NCI-H1105 treated with DMSO at 0.1 percent for 48 hours (cell line): ENCODE measurements at regions not wholly inside any gene's neighbourhood (a gene's known extent, or its start where the extent isn't known, plus 50 kb on each side); places are given as distances from the start of the nearest gene placed in this dataset.
"Not testable (repeated sequence)": the region's sequence is repeated elsewhere in the genome, so short reads cannot be mapped to it uniquely, and the experiment has no call there.

ENCODE experiments used
- DNase-seq: peaks from one replicate; lab custom pipeline; 2025; lab: John Stamatoyannopoulos, UW

GRCh38 chr10:57689596-57690297 lies 577.9 kb downstream of the IPMK start:
- DNase-seq, result peak; percentile 67

- no peak for DNase-seq
These were observed 587.8 kb downstream of the IPMK start for GRCh38 chr10:57679916-57680315.

GRCh38 chr10:57675125-57675524 lies 592.6 kb downstream of the IPMK start:
- DNase-seq, result no peak

- DNase-seq, result no peak
These were observed 594.2 kb downstream of the IPMK start for GRCh38 chr10:57673446-57673960.

- DNase-seq, result no peak
These were observed 602.9 kb downstream of the IPMK start for GRCh38 chr10:57664815-57665214.

- no peak for DNase-seq
These were observed 604.3 kb downstream of the IPMK start for GRCh38 chr10:57663401-57663800.

GRCh38 chr10:57661206-57661605 lies 606.5 kb downstream of the IPMK start:
- no peak for DNase-seq

- peak; percentile 48 for DNase-seq
These were observed 610.4 kb downstream of the IPMK start for GRCh38 chr10:57657164-57657765.

- DNase-seq, result no peak
These were observed 612.8 kb downstream of the IPMK start for GRCh38 chr10:57654856-57655255.

GRCh38 chr10:57645108-57645507 lies 622.6 kb downstream of the IPMK start:
- not testable (repeated sequence) for DNase-seq

GRCh38 chr10:57638411-57638810 lies 629.3 kb downstream of the IPMK start:
- DNase-seq, result no peak

GRCh38 chr10:57628592-57629284 lies 639.0 kb downstream of the IPMK start:
- DNase-seq, result no peak

GRCh38 chr10:57627642-57628178 lies 640.0 kb downstream of the IPMK start:
- DNase-seq, result peak; percentile 14

- DNase-seq, result no peak
These were observed 642.7 kb downstream of the IPMK start for GRCh38 chr10:57624856-57625592.

GRCh38 chr10:57624066-57624465 lies 643.6 kb downstream of the IPMK start:
- DNase-seq, result peak; percentile 73

- no peak for DNase-seq
These were observed 646.2 kb downstream of the IPMK start for GRCh38 chr10:57621466-57621865.

- DNase-seq, result no peak
These were observed 661.7 kb downstream of the IPMK start for GRCh38 chr10:57605948-57606485.

- no peak for DNase-seq
These were observed 668.3 kb downstream of the IPMK start for GRCh38 chr10:57599440-57599839.

GRCh38 chr10:57593983-57594573 lies 673.6 kb downstream of the IPMK start:
- DNase-seq, result no peak

GRCh38 chr10:57579926-57580325 lies 687.8 kb downstream of the IPMK start:
- peak; percentile 28 for DNase-seq

- no peak for DNase-seq
These were observed 705.5 kb downstream of the IPMK start for GRCh38 chr10:57562211-57562610.
